ENCODE measurements at regions not wholly inside any gene's neighbourhood (a gene's known extent, or its start where the extent isn't known, plus 50 kb on each side); places are given as distances from the start of the nearest gene placed in this dataset.

DNA sequence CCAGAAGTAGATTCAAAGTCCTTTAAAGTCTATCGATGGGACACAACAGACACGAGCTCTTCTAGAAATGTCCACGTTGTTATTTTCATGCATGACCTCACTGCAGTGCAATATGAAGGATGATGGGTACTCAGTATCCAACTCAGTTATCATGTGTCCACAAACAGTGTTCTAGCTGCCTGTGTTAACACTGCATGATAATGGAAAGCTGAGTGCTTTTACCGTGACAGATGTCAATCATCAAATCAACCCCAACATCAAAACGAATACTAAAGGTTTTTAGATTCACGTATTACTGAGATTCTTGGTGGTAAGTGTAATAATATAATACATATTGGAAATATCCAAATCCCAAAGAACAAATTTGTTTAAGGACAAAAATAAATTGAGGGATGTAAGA is 394.8 kb upstream of the TENM3 start:
- ATAC-seq (no peak), FAIRE-seq (no peak), DNase-seq (ENCODE audit: low read depth, low spot score) (no peak)
- SMC1A ChIA-PET (ENCODE audit: uncharacterized antibody, unreplicated experiment) = interaction anchor here (1.0 kb wide), 1 partner anchor 121 kb away, joined by 4 read pairs; no protein-coding TSS in a partner anchor
- H3K9ac ChIP-seq (ENCODE audit: control insufficient read depth, insufficient read depth, low read length) = no peak overlapping the region
- no peaks in the 10 kb centered on the region for H3K4me1 ChIP-seq (ENCODE audit: control insufficient read depth, insufficient read depth, low read length)
- no peaks in the 10 kb centered on the region for H3K79me2 ChIP-seq (ENCODE audit: control insufficient read depth, insufficient read depth, low read length)
- TF ChIP-seq SUZ12 (IDR thresholded peaks at IDR 0.05; ENCODE audit: unreplicated experiment) (no peak), ATF7 (IDR thresholded peaks at IDR 0.05; ENCODE audit: low read depth) (no peak), NR2C2 (IDR thresholded peaks at IDR 0.05; ENCODE audit: borderline replicate concordance, control insufficient read depth, insufficient read length, low read depth) (no peak), ZNF592 (IDR thresholded peaks at IDR 0.05) (no peak), TARDBP (IDR thresholded peaks at IDR 0.05; ENCODE audit: borderline replicate concordance) (no peak), RUNX3 (IDR thresholded peaks at IDR 0.05; ENCODE audit: low read length) (no peak)
- RAD21 ChIA-PET (ENCODE audit: unreplicated experiment) = no interaction called here
- no peaks in the 10 kb centered on the region for H4K20me1 ChIP-seq (ENCODE audit: control insufficient read depth, insufficient read depth)
- no peak overlapping the region for H3K27ac ChIP-seq (ENCODE audit: control insufficient read depth, insufficient read depth)
- H3K4me3 ChIP-seq = no peak overlapping the region
- CTCF ChIA-PET = no interaction called here
- intact Hi-C loops (cut with micrococcal nuclease; ENCODE audit: unreplicated experiment) = no loop called here
- no TSS peak for BruUV-seq (replicated peaks)
- POLR2A ChIA-PET = no interaction called here
- H3K4me2 ChIP-seq (ENCODE audit: control insufficient read depth, insufficient read depth) = no peak overlapping the region
- no peaks in the 10 kb centered on the region for H3K27me3 ChIP-seq (replicated peaks in 1 of 2; ENCODE audit: control insufficient read depth in 2 of 2, insufficient read depth in 2 of 2, low read length in 1 of 2)
- 49% methylated on average over 6 of the region's 6 CpGs for WGBS (ENCODE audit: insufficient coverage, insufficient replicate concordance, low lambda C conversion rate, missing lambda C conversion rate)
- no peaks in the 10 kb centered on the region for H3K36me3 ChIP-seq (ENCODE audit: control insufficient read depth in 2 of 2, insufficient read depth in 2 of 2, low read length in 1 of 2)
- no peaks in the 10 kb centered on the region for H3K9me3 ChIP-seq (replicated peaks; ENCODE audit: control insufficient read depth, insufficient read depth, low read length)
- in situ Hi-C loops (cut with MboI) = no loop called here
- H2AFZ ChIP-seq (ENCODE audit: control insufficient read depth, low read depth, low read length) = no peak overlapping the region

All from GM12878 (cell line).